Skin of body (tissue), 1 donor: ENCODE measurements at regions not wholly inside any gene's neighbourhood (a gene's known extent, or its start where the extent isn't known, plus 50 kb on each side); places are given as distances from the start of the nearest gene placed in this dataset.
A peak's percentile ranks its signal among the peaks of the same experiment; 100 is the strongest.

Experiments
- DNase-seq: peaks from one replicate; lab custom pipeline; 2025; lab: John Stamatoyannopoulos, UW

GRCh38 chr11:120017582-120018150 lies 120.2 kb downstream of the TRIM29 start:
- DNase-seq: no peak

DNA sequence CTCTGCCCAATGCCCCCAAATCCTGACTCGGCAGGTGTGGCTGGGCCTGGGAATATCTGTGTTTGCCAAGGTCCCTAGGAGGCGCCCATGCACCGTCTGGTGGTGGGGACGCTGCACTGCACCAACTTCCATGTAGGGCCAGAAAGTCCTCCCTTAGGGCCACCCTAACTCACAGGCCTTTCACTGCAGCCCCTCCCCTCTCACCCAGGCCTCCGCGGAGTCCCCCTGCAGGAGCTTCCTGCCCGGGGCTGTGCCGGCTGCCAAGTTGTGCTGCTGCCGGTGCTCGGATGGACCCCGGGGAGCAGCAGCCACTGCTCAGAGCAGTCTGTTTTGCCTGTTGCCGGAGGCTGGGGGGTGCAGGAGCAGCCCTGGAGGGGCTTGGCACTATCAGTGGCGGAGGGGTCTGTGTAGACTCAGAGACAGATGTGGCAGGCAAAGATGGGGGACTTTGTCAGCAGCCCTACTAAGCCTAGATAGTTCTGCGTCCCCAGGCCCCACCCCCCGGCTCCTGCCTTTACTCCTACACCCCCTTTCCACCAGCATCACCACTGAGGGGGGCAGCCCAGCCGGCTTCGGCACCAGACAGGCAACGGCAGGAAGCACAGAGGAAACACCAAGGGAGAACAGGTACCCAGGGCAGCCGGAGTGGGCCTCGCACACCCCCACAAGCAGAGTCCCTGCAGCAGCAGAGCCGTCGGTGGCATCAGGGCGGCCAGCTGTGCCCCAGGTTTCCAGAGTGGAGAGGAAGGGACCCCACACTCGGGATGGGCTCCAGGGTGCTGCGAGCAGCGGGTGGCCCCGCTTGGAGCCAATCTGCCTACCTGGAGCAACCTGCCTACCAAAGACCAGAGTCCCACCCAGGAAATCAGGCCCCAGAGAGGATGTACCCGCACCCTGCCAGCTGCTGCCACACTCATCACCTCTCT lies 124.3 kb downstream of the TRIM29 start:
- DNase-seq: no peak

- DNase-seq: no peak
These were observed 125.7 kb downstream of the TRIM29 start for GRCh38 chr11:120012245-120012644.

GRCh38 chr11:120011836-120012235 lies 126.1 kb downstream of the TRIM29 start:
- no peak for DNase-seq

GRCh38 chr11:120010775-120011174 lies 127.1 kb downstream of the TRIM29 start:
- DNase-seq: no peak

- DNase-seq: no peak
These were observed 128.0 kb downstream of the TRIM29 start for GRCh38 chr11:120009938-120010337.

DNA sequence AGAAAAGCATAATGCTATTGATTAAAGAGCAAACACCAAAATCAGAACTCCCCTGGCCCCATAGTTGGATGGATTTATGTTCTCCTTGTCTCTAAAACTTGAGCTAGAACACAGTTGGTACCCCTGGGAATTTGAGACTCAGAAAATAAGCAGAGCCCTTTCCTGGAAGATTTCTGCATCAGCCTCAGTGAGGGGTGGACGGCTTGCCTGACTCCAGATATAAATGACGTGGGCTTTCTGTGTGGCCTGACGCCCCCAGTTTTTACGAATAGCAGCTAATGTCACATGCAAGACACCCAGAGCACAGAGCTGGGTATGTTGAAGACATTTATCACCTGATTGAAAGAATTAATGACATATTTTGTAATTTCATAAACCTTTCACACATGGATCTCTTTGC lies 130.8 kb downstream of the TRIM29 start:
- no peak for DNase-seq

DNA sequence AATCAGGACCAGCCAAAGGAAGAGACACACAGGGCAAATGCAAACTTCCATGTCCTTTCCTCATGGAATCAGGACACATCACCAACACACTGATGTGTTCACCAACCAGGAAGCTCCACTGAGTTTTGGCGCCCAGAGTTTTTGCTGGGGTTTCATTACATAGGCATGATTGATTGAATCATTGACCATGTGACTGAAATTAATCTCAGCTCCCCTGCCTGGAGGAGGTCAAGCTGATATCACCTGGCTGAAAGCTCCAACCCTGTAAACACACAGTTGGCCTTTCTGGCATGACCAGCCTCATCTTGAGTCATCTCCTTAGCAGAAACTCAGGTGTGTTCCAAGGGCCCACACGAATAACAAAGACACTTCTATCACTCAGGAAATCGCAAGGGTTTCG lies 133.2 kb downstream of the TRIM29 start:
- no peak for DNase-seq

GRCh38 chr11:120001178-120002090 lies 136.5 kb downstream of the TRIM29 start:
- DNase-seq: no peak

DNA sequence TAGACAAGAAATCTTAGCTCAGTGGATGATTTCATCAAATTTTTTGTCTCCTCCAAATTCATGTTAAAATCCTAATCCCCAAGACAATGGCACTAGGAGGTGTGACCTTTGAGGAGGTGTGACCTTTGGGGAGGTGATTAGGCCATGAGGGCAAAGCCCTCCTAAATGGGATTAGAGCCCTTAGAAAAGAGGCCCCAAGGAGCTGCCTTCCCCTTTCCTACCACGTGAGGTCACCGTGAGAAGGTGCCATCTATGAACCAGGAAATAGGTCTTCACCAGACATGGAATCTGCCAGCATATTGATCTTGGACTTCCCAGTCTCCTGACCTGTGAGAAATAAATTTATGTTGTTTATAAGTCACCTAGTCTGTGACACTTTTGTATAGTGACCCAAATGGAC lies 138.7 kb downstream of the TRIM29 start:
- DNase-seq: no peak

- no peak for DNase-seq
These were observed 141.4 kb downstream of the TRIM29 start for GRCh38 chr11:119996556-119996955.

DNA sequence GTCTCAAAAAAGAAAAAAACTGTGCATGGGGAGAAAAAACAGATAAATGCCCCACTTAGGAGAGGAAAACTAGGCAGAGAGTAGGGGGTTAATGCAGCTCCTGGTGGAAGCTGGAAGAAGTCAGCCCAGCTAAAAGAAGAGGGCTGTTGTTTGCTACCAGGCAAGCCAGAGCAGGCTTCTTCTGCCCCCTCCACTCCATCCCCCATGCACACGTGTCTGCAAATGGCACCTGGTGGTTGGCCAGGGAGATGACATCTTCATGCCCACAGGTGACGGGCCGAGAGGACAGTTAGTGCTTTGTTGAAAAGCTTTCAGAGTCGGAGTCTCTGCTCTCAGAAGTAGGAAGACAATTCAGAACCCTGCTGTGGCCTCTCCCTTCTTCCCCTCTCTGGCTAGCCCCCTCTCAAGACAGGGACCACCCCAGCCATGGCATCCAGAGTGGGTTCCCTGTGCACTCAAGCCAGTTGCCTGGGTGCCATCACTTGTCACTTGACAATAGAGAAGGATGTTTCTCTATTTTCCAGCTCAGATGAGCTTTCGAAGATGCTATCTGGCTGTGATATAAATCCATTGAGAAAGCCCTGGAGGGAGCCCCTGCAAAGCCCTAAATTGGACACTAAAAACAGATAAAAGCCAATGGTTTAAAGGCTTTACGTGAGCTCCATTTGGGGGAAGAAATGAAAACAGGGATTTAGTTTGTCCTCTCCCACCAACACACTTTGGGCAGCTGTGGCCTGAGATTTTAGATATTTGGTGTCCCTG lies 142.0 kb downstream of the TRIM29 start:
- DNase-seq: no peak

- no peak for DNase-seq
These were observed 144.2 kb downstream of the TRIM29 start for GRCh38 chr11:119993722-119994121.

DNA sequence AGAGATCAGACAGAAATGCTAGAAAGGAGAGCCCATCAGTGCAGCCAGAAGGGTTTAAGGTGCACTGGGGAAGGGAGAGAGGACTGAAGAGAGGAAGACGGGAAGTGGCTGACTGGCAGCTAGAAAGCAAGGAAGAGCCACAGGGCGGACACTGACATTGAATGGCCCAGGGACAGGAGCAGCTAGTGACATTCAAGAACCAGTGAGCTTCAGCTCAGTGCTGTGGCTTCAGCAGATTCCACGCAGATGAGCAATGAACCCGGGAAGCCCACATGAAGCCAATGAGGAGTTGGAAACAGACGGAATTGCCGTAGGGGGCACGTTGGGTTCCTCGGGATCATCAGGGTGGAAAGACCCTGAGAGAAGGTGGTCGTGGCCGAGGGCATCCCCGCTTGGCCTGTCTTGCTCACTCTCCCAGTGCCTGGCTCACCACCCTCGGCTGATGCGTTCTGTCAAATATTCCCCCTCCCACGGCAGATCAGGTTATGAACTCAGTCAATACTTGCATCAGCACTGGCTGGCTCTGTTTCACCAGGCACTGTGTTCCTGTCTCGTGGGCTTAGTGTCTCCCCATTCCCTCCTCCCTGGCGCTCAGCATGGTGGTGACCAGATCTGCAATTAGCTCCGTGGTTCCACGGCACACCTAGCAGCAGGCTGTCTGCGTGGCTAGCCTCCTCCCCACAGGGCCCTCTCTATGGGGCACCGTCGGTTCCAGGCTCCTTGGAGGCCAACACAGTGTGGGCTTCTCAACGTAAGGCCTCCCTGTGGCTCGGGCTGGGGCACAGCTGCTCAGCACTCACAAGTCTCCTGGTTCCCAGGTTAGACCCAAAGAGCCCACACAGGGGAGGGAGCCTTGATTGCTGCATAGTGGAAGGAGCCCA lies 145.5 kb downstream of the TRIM29 start:
- no peak for DNase-seq

DNA sequence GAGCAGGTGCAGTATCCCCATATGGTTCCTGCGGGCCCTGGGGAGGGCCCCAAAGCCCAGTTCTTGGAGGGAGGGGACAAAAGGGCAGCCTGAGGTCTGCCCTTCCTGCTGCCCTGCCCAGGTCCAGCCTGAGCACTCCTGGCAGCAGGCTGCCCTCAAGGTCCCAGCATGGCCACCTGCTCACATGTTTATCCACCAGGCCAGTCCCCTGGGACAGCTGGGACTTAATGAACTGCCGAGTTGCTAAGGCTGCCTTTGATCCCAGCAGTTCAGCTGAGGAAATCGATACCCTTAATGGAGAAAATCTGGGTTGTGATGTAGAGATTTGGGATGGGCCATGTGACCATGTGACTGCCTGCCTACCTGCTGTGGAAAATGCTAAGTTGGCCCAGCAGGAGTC lies 146.2 kb downstream of the TRIM29 start:
- no peak for DNase-seq

DNA sequence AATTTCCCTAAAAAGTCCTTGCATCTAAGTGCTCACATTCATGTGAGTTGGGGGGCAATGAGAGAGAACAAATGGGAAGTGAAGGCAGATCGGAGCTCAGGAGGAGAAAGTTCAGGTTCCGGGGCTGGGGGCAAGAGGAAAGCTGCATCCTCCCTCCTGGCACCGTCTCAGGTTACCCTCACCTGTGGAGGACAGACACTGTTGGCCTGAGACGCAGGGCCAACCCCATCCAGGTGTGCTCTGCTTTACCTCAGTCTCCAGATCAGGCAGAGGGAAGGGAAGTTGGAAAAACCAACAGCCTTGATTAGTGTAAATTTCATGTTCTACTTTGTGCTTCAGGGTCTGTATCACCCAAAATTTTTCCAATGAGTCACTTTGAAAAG lies 146.9 kb downstream of the TRIM29 start:
- DNase-seq: no peak

- peak; percentile 41 for DNase-seq
These were observed 147.4 kb downstream of the TRIM29 start for GRCh38 chr11:119990309-119991021.

- no peak for DNase-seq
These were observed 148.6 kb downstream of the TRIM29 start for GRCh38 chr11:119989159-119989821.

GRCh38 chr11:119985551-119985950 lies 152.4 kb downstream of the TRIM29 start:
- DNase-seq: no peak
